Panc1 (cell line): ENCODE measurements at regions not wholly inside any gene's neighbourhood (a gene's known extent, or its start where the extent isn't known, plus 50 kb on each side); places are given as distances from the start of the nearest gene placed in this dataset.

Experiments used
- CTCF ChIP-seq: fragments of 450-650 bp; IDR thresholded peaks from 2 replicates; pipeline ENCODE4 v1.5.1; 2017; ENCODE audit warnings: mild to moderate bottlenecking
- POLR2AphosphoS5 ChIP-seq: IDR thresholded peaks from 2 replicates; pipeline ENCODE4 v1.6.1; 2012; ENCODE audit warnings: mild to moderate bottlenecking, low read depth, low read length, moderate library complexity
- REST ChIP-seq, 2 experiments: IDR thresholded peaks; 2 replicates each; pipeline ENCODE4 v1.6.1; 2011 to 2012; ENCODE audit warnings: low read depth in 2 of 2, control low read depth in 1 of 2, low read length in 1 of 2, mild to moderate bottlenecking in 1 of 2, moderate library complexity in 1 of 2; ENCODE audit not compliant: insufficient read depth in 1 of 2

DNA sequence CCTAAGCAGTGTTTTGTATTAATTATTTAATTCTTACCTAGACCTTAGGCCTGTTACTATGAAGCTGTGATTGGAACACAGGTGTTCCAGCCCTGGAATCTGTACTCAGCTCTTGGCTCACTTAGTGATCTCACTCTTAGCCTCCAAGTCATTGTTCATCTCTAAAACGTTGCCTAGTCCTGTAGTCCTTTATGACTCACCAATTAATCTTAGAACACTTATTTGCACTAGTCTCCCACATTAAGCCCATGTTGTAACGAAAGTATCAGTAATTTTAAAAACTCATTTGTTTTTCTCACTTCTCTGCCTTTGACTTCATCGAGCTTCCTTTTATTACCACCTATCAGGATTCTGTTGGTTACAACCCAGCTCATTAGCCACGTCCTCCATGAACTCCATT, 1224.7 kb upstream of the TENM3 start:
- TF ChIP-seq CTCF = no peak
- TF ChIP-seq POLR2AphosphoS5 = no peak
- TF ChIP-seq REST (IDR thresholded peaks at IDR 0.05; ENCODE audit: insufficient read depth in 1 of 2, low read depth in 2 of 2, low read length in 1 of 2) = no peak
